PC-9 (cell line): ENCODE measurements at regions not wholly inside any gene's neighbourhood (a gene's known extent, or its start where the extent isn't known, plus 50 kb on each side); places are given as distances from the start of the nearest gene placed in this dataset.

Source experiments
- BruUV-seq: library from RNA; stranded (reverse); fragments of 400-500 nt; replicated peaks from 2 replicates; lab custom pipeline; 2021; lab: Mats Ljungman, UMichigan
- CTCF ChIA-PET: fragments of 300-600 bp; sonication (Branson Sonifier 250); formaldehyde crosslinking; loops from one replicate; lab custom pipeline; 2022; ENCODE audit warnings: antibody characterized with exemption; lab: Charles Lee
- POLR2A ChIA-PET: fragments of 300-600 bp; sonication (Branson Sonifier 250); formaldehyde crosslinking; loops from one replicate; lab custom pipeline; 2022; ENCODE audit warnings: antibody characterized with exemption; ENCODE audit not compliant: unreplicated experiment; lab: Charles Lee
- DNase-seq, 2 experiments: peaks; one replicate each; pipeline versions ENCODE4 v3.0.0 to v3.0.0-alpha.2; 2015 to 2022; ENCODE audit warnings: mixed read lengths in 1 of 2
- H2AFZ ChIP-seq: fragments of 200-600 bp; sonication (generic); 2 replicates; pipeline ENCODE4 v1.8.1; 2017; ENCODE audit warnings: antibody characterized with exemption
- H3F3A ChIP-seq: fragments of 200-600 bp; sonication (generic); 2 replicates; pipeline ENCODE4 v1.8.1; 2017; ENCODE audit warnings: antibody characterized with exemption, mild to moderate bottlenecking, low read depth; ENCODE audit not compliant: insufficient read depth
- H3K27ac ChIP-seq: fragments of 200-600 bp; sonication (generic); 2 replicates; pipeline ENCODE4 v1.6.1; 2016; ENCODE audit warnings: mixed run types
- H3K27me3 ChIP-seq: fragments of 200-600 bp; sonication (generic); 2 replicates; pipeline ENCODE4 v1.6.1; 2016; ENCODE audit warnings: low read depth, mixed run types; ENCODE audit not compliant: insufficient read depth
- H3K36me3 ChIP-seq: fragments of 200-600 bp; sonication (generic); 2 replicates; pipeline ENCODE4 v1.6.1; 2016; ENCODE audit warnings: low read depth, mixed run types
- H3K4me1 ChIP-seq: fragments of 200-600 bp; sonication (generic); replicated peaks from 2 replicates; pipeline ENCODE4 v1.6.1; 2016; ENCODE audit warnings: mixed run types; ENCODE audit not compliant: insufficient read depth
- H3K4me2 ChIP-seq: fragments of 200-600 bp; sonication (generic); 2 replicates; pipeline ENCODE4 v1.6.1; 2017; ENCODE audit warnings: mixed run types
- H3K4me3 ChIP-seq: fragments of 200-600 bp; sonication (generic); 2 replicates; pipeline ENCODE4 v1.6.1; 2016; ENCODE audit warnings: mixed run types
- H3K79me2 ChIP-seq: fragments of 200-600 bp; sonication (generic); 2 replicates; pipeline ENCODE4 v1.6.1; 2017; ENCODE audit warnings: low read depth, mixed run types
- H3K9me2 ChIP-seq: fragments of 200-600 bp; sonication (generic); 2 replicates; pipeline ENCODE4 v1.8.1; 2017; ENCODE audit warnings: mild to moderate bottlenecking; ENCODE audit not compliant: insufficient read depth
- H3K9me3 ChIP-seq: fragments of 200-600 bp; sonication (generic); 2 replicates; pipeline ENCODE4 v1.8.1; 2016; ENCODE audit warnings: low read depth; ENCODE audit not compliant: insufficient read depth
- H4K20me1 ChIP-seq: fragments of 200-600 bp; sonication (generic); 2 replicates; pipeline ENCODE4 v1.8.1; 2017; ENCODE audit not compliant: insufficient read depth
- CTCF ChIP-seq: fragments of 200-600 bp; sonication (generic); conservative IDR thresholded peaks from 2 replicates; pipeline ENCODE4 v1.6.1; 2017; ENCODE audit warnings: mixed run types, antibody characterized with exemption, mild to moderate bottlenecking, moderate library complexity
- EZH2 ChIP-seq: fragments of 200-600 bp; sonication (generic); IDR thresholded peaks from 2 replicates; pipeline ENCODE4 v1.8.0; 2017; ENCODE audit warnings: antibody characterized with exemption, low read depth
- intact Hi-C: fragments of 100-400 bp; cut with micrococcal nuclease; formaldehyde crosslinking; loops from one replicate; pipeline ENCODE4 v1.10.0; 2022; ENCODE audit not compliant: unreplicated experiment

DNA sequence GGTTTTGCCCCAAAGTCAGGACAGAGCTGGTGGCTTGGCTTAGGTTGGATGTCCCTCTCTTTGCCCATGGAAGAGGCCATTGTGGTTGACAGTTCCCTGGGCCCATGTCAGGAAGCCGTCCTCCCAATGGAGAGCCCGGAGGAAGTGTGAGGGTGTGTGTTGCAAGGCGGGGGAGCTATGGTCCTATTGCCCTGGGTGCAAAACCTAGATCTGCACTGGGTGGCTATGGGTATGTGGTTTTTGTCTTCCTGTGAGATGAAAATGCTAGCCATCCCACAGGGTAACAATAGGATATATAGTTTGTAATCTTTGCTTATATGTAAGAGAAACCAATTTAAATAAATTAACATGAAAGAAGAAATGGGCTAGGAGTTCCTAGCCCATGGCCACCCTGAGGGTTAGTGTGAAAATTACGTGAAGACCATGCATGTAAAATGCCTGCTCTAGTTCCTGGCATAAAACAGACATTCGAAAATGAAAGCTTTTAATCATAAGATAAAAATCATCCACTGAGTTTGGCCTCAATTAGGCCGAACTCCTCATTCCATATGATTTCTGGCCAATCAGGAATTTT, 189.2 kb downstream of the PLPP4 start:
- H4K20me1 ChIP-seq = no peaks in the 10 kb centered on the region
- H3K9me2 ChIP-seq = no peaks in the 10 kb centered on the region
- TF ChIP-seq CTCF (no peak), EZH2 (no peak)
- no peaks in the 10 kb centered on the region for H3K4me1 ChIP-seq
- ChIA-PET CTCF (no interaction called here), POLR2A (no interaction called here)
- H2AFZ ChIP-seq = no peak overlapping the region
- no peaks in the 10 kb centered on the region for H3K79me2 ChIP-seq
- no peak overlapping the region for H3K27ac ChIP-seq
- H3K9me3 ChIP-seq = no peaks in the 10 kb centered on the region
- H3F3A ChIP-seq = no peaks in the 10 kb centered on the region
- H3K4me3 ChIP-seq = no peak overlapping the region
- no peaks in the 10 kb centered on the region for H3K36me3 ChIP-seq
- intact Hi-C loops = no loop called here
- no peak overlapping the region for H3K4me2 ChIP-seq
- no peak for DNase-seq
- H3K27me3 ChIP-seq = no peaks in the 10 kb centered on the region
- BruUV-seq = no TSS peak

DNA sequence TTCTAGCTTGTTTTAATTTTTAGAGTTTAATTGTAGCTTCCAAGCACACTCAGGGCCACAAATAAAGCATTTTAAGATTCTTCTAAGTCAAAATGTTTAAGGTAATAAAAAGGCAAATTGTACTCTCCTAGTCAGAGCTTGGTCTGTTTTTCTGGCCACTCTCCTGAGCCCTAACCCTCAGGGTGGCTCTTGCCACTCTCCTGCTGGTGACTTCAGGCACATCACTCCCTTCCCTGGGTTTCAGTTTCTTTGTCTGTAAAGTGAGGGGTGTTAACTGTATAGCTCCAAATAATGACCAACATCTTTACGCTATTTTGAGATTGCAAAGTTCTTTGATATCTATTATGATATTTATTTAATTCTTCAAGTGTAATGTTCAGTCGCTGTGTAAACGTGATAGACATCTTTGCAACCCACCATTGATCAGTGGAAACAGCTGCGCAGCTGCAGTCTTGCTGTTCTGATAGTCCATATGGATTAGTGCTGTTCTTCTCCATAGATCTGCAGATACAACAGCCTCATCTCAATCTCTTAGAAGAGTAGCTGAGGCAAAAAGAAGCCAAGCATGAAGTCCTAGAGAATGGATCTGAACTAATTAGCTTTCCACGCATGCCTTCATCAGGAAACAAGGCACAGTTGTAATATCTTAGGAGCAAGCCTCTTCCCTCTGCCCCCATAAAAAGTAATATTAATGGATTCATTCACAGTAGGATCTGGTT, 189.9 kb downstream of the PLPP4 start:
- no peak for DNase-seq
- H3K4me2 ChIP-seq = no peak overlapping the region
- no peaks in the 10 kb centered on the region for H3K36me3 ChIP-seq
- no peak overlapping the region for H3K27ac ChIP-seq
- no peak overlapping the region for H3K4me3 ChIP-seq
- ChIA-PET CTCF (no interaction called here), POLR2A (no interaction called here)
- intact Hi-C loops = no loop called here
- TF ChIP-seq EZH2 = no peak
- no peak for TF ChIP-seq CTCF
- no peaks in the 10 kb centered on the region for H3K9me3 ChIP-seq
- H3K9me2 ChIP-seq = no peaks in the 10 kb centered on the region
- no peaks in the 10 kb centered on the region for H3K4me1 ChIP-seq
- no TSS peak for BruUV-seq
- no peaks in the 10 kb centered on the region for H3F3A ChIP-seq
- H3K79me2 ChIP-seq = no peaks in the 10 kb centered on the region
- H4K20me1 ChIP-seq = no peaks in the 10 kb centered on the region
- no peaks in the 10 kb centered on the region for H3K27me3 ChIP-seq
- no peak overlapping the region for H2AFZ ChIP-seq

DNA sequence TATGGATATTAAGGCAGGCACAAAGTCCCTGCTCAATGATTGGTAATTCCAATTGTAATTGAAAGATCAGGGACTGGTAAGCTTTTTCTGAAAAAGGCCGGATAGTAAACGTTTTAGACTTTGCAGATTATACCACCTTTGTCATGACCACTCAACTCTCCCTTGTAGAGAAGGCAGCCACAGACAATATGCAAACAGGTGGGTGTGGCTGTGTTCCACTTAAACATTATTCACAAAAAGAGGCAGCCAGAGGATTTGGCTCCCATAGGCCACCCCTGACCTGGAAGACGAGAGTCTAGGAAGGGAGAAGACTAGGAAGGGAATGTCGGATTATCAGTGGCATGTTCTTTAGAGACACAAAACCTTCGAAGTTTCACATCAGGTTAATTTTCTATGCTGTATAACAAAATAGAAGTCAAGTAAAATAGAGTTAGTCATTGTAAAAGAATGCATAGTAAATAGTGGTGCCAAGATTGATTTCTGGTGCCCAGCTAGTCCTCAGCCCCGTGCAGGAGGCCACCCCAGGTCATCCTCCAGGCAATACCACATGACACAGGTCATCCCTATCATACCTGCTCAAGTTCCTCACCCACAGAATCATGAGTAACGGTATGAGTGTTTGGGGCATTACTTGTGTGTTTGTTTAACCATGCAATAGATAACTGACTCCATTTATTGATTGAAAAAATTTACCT, 193.8 kb downstream of the PLPP4 start:
- H3F3A ChIP-seq = no peaks in the 10 kb centered on the region
- no TSS peak for BruUV-seq
- H3K79me2 ChIP-seq = no peaks in the 10 kb centered on the region
- no peak for DNase-seq
- H4K20me1 ChIP-seq = no peaks in the 10 kb centered on the region
- no peak overlapping the region for H3K4me3 ChIP-seq
- H3K36me3 ChIP-seq = no peaks in the 10 kb centered on the region
- no peaks in the 10 kb centered on the region for H3K9me3 ChIP-seq
- H3K4me2 ChIP-seq = no peak overlapping the region
- intact Hi-C loops = no loop called here
- H3K9me2 ChIP-seq = no peaks in the 10 kb centered on the region
- ChIA-PET CTCF (no interaction called here), POLR2A (no interaction called here)
- H3K27ac ChIP-seq = no peak overlapping the region
- TF ChIP-seq CTCF = no peak
- no peaks in the 10 kb centered on the region for H3K4me1 ChIP-seq
- H3K27me3 ChIP-seq = no peaks in the 10 kb centered on the region
- H2AFZ ChIP-seq = no peak overlapping the region
